B cell (primary cell): ENCODE measurements at regions not wholly inside any gene's neighbourhood (a gene's known extent, or its start where the extent isn't known, plus 50 kb on each side); places are given as distances from the start of the nearest gene placed in this dataset.

Source experiments
- ATAC-seq: fragments of 200-7000 bp; cut with Tn5 transposase; one replicate; pipeline ENCODE4 v1.10.0; 2021; ENCODE audit warnings: low read depth, mild to moderate bottlenecking, moderate number of reproducible peaks, moderate library complexity
- CTCF ChIA-PET: fragments of 350-600 bp; sonication (Branson Sonifier 250); formaldehyde crosslinking; loops from one replicate; lab custom pipeline; 2021; ENCODE audit warnings: antibody characterized with exemption, inconsistent platforms; lab: Charles Lee
- POLR2A ChIA-PET: fragments of 350-600 bp; sonication (Branson Sonifier 250); formaldehyde crosslinking; loops from one replicate; lab custom pipeline; 2021; ENCODE audit warnings: antibody characterized with exemption; lab: Charles Lee
- DNase-seq: peaks from one replicate; pipeline ENCODE4 v3.0.0; 2013
- H2AFZ ChIP-seq: 2 replicates; pipeline ENCODE4 v1.6.1; 2012; ENCODE audit warnings: mild to moderate bottlenecking, low read depth, low read length; ENCODE audit not compliant: insufficient read depth, poor library complexity, severe bottlenecking
- H3K27ac ChIP-seq, 2 donors: 1 replicate in 1 of 2; 2 replicates in 1 of 2; pipeline ENCODE4 v1.5.1; 2012 to 2013; ENCODE audit warnings: low read length in 2 of 2, mild to moderate bottlenecking in 2 of 2, moderate library complexity in 1 of 2
- H3K27me3 ChIP-seq, 4 experiments: fragments of 200-600 bp in 1 of 4; sonication (generic) in 1 of 4; replicated peaks in 1 of 4; 1 replicate in 2 of 4; 2 replicates in 2 of 4; pipeline versions ENCODE4 v1.6.1 to v1.7.0; 2013 to 2016; ENCODE audit warnings: low read length in 3 of 4, mild to moderate bottlenecking in 2 of 4, mixed read lengths in 1 of 4, moderate library complexity in 1 of 4; ENCODE audit not compliant: insufficient read depth in 4 of 4, control insufficient read depth in 3 of 4; ENCODE audit errors: control extremely low read depth in 1 of 4
- H3K36me3 ChIP-seq, 2 experiments: replicated peaks in 1 of 2; 1 replicate in 1 of 2; 2 replicates in 1 of 2; pipeline versions ENCODE4 v1.6.1 to v1.7.1; 2013; ENCODE audit warnings: low read length in 1 of 2; ENCODE audit not compliant: insufficient read depth in 2 of 2, control insufficient read depth in 1 of 2; ENCODE audit errors: control extremely low read depth in 1 of 2, extremely low read depth in 1 of 2
- H3K4me1 ChIP-seq, 2 donors: fragments of 200-600 bp in 1 of 2; sonication (generic) in 1 of 2; 1 replicate in 1 of 2; 2 replicates in 1 of 2; pipeline versions ENCODE4 v1.5.1 to v1.6.1; 2013 to 2017; ENCODE audit warnings: low read length in 2 of 2; ENCODE audit not compliant: control insufficient read depth in 2 of 2, insufficient read depth in 2 of 2
- H3K4me2 ChIP-seq: replicated peaks from 2 replicates; pipeline ENCODE3; 2012; ENCODE audit warnings: mild to moderate bottlenecking, low read depth, low read length; ENCODE audit not compliant: poor library complexity, severe bottlenecking
- H3K4me3 ChIP-seq, 5 experiments: fragments of 200-600 bp in 1 of 5; sonication (generic) in 1 of 5; 1 replicate in 3 of 5; 2 replicates in 2 of 5; pipeline versions ENCODE4 v1.5.1 to v1.7.0; 2011 to 2016; ENCODE audit warnings: low read length in 4 of 5, mild to moderate bottlenecking in 4 of 5, low read depth in 2 of 5, control low read depth in 1 of 5, moderate library complexity in 1 of 5; ENCODE audit not compliant: insufficient read depth in 1 of 5; ENCODE audit errors: control extremely low read depth in 1 of 5, extremely low read depth in 1 of 5
- H3K79me2 ChIP-seq: fragments of 200-600 bp; sonication (generic); one replicate; pipeline ENCODE4 v1.6.0; 2016; ENCODE audit warnings: low read length; ENCODE audit not compliant: control insufficient read depth, insufficient read depth
- H3K9ac ChIP-seq: fragments of 200-600 bp; sonication (generic); 2 replicates; pipeline ENCODE4 v1.6.1; 2017; ENCODE audit warnings: mild to moderate bottlenecking, low read length, moderate library complexity
- H3K9me3 ChIP-seq, 3 donors: one replicate each; pipeline versions ENCODE4 v1.6.1 to v1.7.1; 2013; ENCODE audit warnings: low read length in 2 of 3; ENCODE audit not compliant: control insufficient read depth in 2 of 3, insufficient read depth in 1 of 3; ENCODE audit errors: control extremely low read depth in 1 of 3
- H4K20me1 ChIP-seq: 2 replicates; pipeline ENCODE4 v1.6.0; 2012; ENCODE audit warnings: mild to moderate bottlenecking, low read length; ENCODE audit not compliant: insufficient read depth, control insufficient read depth, poor library complexity, severe bottlenecking
- H3K27ac Mint-ChIP-seq: one replicate; pipeline ENCODE4 v1.8.0; 2021; ENCODE audit warnings: mixed read lengths
- H3K27me3 Mint-ChIP-seq: one replicate; pipeline ENCODE4 v1.8.0; 2021; ENCODE audit warnings: mixed read lengths
- H3K4me1 Mint-ChIP-seq: one replicate; pipeline ENCODE4 v1.8.0; 2021; ENCODE audit warnings: mixed read lengths
- H3K4me3 Mint-ChIP-seq: one replicate; pipeline ENCODE4 v1.8.0; 2021; ENCODE audit warnings: mixed read lengths
- H3K9me3 Mint-ChIP-seq: one replicate; pipeline ENCODE4 v1.8.0; 2022; ENCODE audit warnings: mixed read lengths; ENCODE audit not compliant: insufficient read depth
- EZH2 ChIP-seq: IDR thresholded peaks from 2 replicates; pipeline ENCODE4 v1.6.1; 2012; ENCODE audit warnings: borderline replicate concordance, low read depth, mild to moderate bottlenecking, moderate library complexity, low read length; ENCODE audit not compliant: insufficient read depth, poor library complexity, severe bottlenecking
- WGBS: methylation state at CpG from one replicate; pipeline ENCODE4 v1.1.5; 2013; ENCODE audit warnings: missing lambda C conversion rate; ENCODE audit not compliant: insufficient coverage; 5-methylcytosine and 5-hydroxymethylcytosine counted together
- intact Hi-C: fragments of 100-400 bp; cut with micrococcal nuclease; formaldehyde crosslinking; loops from one replicate; pipeline ENCODE4 v1.10.0; 2022
- TF ChIP-seq, protein P1 (sequence below): fragments of 200-600 bp; IDR thresholded peaks from one replicate; pipeline ENCODE4 v1.8.0; 2022; ENCODE audit warnings: antibody characterized with exemption, mild to moderate bottlenecking

- Histone ChIP-seq H3K9me3 (no peaks in the 10 kb centered on the region), H2AFZ (no peak overlapping the region), H3K4me3 (no peak overlapping the region), H3K9ac (no peak overlapping the region), H3K36me3 (no peaks in the 10 kb centered on the region), H3K4me2 (no peak overlapping the region), H3K4me1 (peaks cover 0 to 1% of the 10 kb centered on the region in 2 donors), H3K27me3 (no peaks in the 10 kb centered on the region), H3K79me2 (no peaks in the 10 kb centered on the region), H3K27ac (no peak overlapping the region), H4K20me1 (no peaks in the 10 kb centered on the region)
- Mint-ChIP-seq H3K4me3 (no peak overlapping the region), H3K9me3 (no peaks in the 10 kb centered on the region), H3K27me3 (peaks cover 3% of the 10 kb centered on the region), H3K4me1 (peaks cover 3% of the 10 kb centered on the region), H3K27ac (no peak overlapping the region)
- ChIA-PET POLR2A (no interaction called here), CTCF (interaction anchor here (7.2 kb wide), 1 partner anchor 247 kb away, joined by 265 read pairs; no protein-coding TSS in a partner anchor)
- DNase-seq: no peak
- intact Hi-C loops: no loop called here
- TF ChIP-seq EZH2: no peak
- TF ChIP-seq, protein P1, sequence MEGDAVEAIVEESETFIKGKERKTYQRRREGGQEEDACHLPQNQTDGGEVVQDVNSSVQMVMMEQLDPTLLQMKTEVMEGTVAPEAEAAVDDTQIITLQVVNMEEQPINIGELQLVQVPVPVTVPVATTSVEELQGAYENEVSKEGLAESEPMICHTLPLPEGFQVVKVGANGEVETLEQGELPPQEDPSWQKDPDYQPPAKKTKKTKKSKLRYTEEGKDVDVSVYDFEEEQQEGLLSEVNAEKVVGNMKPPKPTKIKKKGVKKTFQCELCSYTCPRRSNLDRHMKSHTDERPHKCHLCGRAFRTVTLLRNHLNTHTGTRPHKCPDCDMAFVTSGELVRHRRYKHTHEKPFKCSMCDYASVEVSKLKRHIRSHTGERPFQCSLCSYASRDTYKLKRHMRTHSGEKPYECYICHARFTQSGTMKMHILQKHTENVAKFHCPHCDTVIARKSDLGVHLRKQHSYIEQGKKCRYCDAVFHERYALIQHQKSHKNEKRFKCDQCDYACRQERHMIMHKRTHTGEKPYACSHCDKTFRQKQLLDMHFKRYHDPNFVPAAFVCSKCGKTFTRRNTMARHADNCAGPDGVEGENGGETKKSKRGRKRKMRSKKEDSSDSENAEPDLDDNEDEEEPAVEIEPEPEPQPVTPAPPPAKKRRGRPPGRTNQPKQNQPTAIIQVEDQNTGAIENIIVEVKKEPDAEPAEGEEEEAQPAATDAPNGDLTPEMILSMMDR: no peak
- WGBS: 92% methylated on average over 8 of the region's 9 CpGs
- ATAC-seq: no peak
These were observed 108.5 kb upstream of the KIF26B start for GRCh38 chr1:245046315-245046714.

DNA sequence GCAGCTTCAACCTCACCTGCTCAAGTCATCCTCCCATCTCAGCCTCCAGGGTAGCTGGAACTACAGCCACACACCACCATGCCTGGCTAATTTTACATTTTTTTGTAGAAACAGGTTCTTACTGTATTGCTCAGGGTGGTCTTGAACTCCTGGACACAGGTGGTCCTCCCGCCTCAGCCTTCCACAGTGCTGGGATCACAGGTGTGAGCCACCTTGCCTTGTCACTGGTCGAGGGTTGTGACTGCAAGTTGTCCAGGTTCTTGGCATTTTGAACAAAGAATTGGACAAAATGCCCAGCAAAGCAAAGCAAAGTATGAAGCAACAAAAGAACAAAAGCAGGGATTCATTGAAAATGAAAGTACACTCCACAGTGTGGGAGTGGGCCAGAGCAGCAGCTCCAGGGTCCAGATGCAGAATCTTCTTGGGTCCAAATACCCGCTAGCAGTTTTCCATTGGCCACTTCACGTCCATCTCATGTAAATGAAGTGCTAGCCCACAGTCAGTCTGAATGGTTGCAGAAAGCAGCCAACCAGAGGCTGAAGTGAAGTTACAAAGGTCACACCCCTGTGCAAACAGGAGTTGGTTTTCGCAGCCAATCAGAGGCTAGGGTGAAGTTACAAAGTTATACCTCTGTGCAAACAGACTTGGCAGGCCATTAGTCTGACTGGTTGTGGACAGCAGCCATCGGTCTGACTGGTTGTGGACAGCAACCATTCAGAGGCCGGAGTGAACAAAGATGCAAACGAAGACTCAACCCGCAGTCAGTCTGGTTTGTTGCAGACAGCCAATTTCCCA, 109.5 kb upstream of the KIF26B start:
- H3K4me1 ChIP-seq: no peaks in the 10 kb centered on the region
- intact Hi-C loops: no loop called here
- TF ChIP-seq EZH2: no peak
- TF ChIP-seq, protein P1: no peak
- no peak overlapping the region for H3K9ac ChIP-seq
- H3K36me3 ChIP-seq: no peaks in the 10 kb centered on the region
- ATAC-seq: no peak
- Mint-ChIP-seq H3K4me1 (no peaks in the 10 kb centered on the region), H3K27ac (no peak overlapping the region), H3K4me3 (no peak overlapping the region), H3K9me3 (no peaks in the 10 kb centered on the region), H3K27me3 (no peaks in the 10 kb centered on the region)
- H3K27me3 ChIP-seq: no peaks in the 10 kb centered on the region
- DNase-seq: no peak
- WGBS: 98% methylated on average over 7 of the region's 9 CpGs
- POLR2A ChIA-PET: interaction anchor here (0.7 kb wide), 1 partner anchor 381 kb away, joined by 5 read pairs; no protein-coding TSS in a partner anchor
- H3K27ac ChIP-seq: no peak overlapping the region
- H4K20me1 ChIP-seq: no peaks in the 10 kb centered on the region
- H3K79me2 ChIP-seq: no peaks in the 10 kb centered on the region
- no peak overlapping the region for H2AFZ ChIP-seq
- H3K4me3 ChIP-seq: no peak overlapping the region
- no peak overlapping the region for H3K4me2 ChIP-seq
- no peaks in the 10 kb centered on the region for H3K9me3 ChIP-seq
- CTCF ChIA-PET: interaction anchor here (7.2 kb wide), 1 partner anchor 246 kb away, joined by 265 read pairs; no protein-coding TSS in a partner anchor
